GM18517 (cell line): ENCODE measurements at regions not wholly inside any gene's neighbourhood (a gene's known extent, or its start where the extent isn't known, plus 50 kb on each side); places are given as distances from the start of the nearest gene placed in this dataset.
"Not testable (repeated sequence)": the region's sequence is repeated elsewhere in the genome, so short reads cannot be mapped to it uniquely, and the experiment has no call there.

ENCODE experiments used
- ATAC-seq: cut with Tn5 transposase; IDR thresholded peaks from one replicate; pipeline ENCODE4 v1.9.1; 2021; ENCODE audit warnings: mild to moderate bottlenecking, moderate library complexity; ENCODE audit not compliant: unreplicated experiment

GRCh38 chr3:106070187-106070586, 201.4 kb upstream of the CBLB start:
- ATAC-seq: no peak

DNA sequence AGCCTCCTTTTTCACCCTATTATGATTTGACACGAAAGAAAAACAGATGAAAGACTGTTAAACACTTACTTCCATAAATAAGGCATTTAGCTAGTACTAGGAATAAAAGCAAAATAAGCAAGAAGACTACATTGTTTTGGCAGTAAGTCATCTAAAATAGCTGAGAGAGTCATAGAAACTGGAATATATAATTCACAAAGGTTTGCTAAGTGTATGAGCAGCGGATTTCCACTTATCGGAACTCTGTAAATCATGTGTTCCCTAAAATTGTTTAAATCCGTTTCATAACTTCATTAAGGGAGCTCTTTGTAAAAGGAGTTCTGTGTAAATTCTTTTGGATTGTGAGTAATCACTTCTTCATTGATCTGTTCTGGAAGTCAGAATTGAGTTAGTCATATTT, 202.5 kb upstream of the CBLB start:
- ATAC-seq: no peak

GRCh38 chr3:106072596-106072995, 203.8 kb upstream of the CBLB start:
- ATAC-seq: not testable (repeated sequence)

DNA sequence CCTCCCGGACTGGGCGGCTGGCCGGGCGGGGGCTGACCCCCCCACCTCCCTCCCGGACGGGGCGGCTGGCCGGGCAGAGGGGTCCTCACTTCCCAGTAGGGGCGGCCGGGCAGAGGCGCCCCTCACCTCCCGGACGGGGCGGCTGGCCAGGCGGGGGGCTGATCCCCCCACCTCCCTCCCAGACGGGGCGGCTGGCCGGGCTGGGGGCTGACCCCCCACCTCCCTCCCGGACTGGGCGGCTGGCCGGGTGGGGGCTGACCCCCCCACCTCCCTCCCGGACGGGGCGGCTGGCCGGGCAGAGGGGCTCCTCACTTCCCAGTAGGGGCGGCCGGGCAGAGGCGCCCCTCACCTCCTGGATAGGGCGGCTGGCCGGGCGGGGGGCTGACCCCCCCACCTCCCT, 205.0 kb upstream of the CBLB start:
- ATAC-seq: not testable (repeated sequence)

GRCh38 chr3:106075731-106076130, 206.9 kb upstream of the CBLB start:
- not testable (repeated sequence) for ATAC-seq

DNA sequence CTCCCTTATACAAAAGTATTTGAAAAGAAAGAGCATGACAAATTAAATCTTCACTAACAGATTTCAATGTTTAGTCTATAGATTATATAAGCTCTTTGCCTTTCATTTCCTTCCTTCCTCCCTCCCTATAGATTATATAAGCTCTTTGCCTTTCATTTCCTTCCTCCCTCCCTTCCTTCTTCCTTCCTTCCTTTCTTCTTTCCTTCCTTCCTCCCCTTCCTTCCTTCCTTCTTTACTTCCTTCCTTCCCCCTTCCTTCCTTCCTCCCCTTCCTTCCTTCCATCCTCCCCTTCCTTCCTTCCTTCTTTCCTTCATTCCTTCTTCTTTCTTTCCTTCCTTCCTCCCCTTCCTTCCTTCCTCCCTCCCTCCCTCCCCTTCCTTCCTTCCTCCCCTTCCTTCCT, 209.8 kb upstream of the CBLB start:
- no peak for ATAC-seq

DNA sequence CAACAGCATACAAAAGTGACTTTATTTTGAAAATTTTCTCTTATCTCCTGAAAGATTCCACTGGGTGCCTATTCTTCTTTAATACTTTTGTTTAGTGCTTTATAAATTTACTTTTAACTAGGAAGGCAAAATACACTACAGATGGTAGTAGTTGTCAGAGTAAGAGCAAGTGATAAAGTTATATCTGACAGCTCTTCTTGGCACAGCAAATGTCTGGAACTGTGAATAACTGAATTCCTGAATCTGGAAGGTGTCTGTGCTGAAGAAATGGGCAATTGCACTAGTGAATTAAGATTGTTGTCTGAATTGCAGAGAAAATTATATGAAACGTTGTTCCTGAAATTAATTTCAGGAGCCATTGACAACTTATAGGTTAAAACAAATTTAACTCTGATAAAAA, 213.8 kb upstream of the CBLB start:
- no peak for ATAC-seq

DNA sequence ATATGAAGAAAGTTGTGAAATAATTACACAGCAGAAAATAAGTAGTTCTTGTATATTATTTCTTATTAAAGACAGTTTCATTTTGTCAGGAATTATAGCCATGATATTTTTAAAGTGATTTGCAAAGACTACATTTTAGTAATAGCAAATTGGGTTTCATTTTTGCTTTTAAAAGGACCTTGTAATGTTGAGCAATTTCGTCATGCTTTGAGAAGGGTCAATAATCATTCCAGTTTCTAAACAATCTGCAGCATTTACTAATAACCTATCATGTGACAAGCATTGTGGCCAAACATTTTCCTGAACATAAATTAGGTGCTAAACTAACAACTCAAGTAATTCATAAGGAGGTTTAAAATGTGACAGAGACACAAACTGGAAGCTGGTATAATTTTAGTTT, 214.4 kb upstream of the CBLB start:
- ATAC-seq: no peak

GRCh38 chr3:106083854-106084253, 215.0 kb upstream of the CBLB start:
- no peak for ATAC-seq

DNA sequence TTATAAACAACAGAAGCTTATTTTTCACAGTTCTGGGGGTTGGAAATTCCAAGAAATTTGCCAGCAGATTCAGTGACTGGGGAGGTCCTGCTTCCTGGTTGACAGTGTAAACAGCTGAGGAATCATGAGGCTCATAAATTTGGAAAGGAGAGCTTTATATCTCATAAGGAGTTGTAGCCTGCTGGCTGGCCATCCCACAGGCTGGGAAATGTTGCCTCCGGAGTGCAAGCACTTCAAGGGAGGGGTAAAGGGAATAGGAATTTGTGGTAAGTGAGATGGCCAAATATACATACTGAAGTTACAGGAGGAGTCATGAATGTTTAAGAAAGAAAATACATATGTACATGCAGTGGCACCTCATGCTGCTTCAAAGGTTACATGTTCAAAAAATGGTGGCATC, 217.2 kb upstream of the CBLB start:
- no peak for ATAC-seq

- ATAC-seq: no peak
Measured at GRCh38 chr3:106086636-106087035, 217.8 kb upstream of the CBLB start.

DNA sequence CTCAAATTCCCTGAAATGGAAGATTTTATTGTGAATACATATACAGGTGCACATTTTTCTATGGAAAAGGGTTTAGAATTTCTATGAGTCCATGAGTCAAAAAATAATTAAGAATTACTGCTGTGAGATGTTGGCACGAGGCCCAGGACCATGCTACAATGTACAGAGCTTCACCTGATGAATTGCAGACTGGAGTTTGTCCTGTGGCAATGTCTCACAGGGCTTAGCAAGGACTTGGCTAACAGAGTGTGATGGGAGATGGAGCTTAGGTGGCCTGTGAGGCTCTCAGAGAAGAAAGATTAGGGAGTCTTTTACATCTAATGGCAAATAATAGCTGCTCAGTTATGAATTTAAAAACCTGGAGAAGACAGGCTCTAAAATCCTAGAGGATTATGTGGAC, 219.5 kb upstream of the CBLB start:
- no peak for ATAC-seq

DNA sequence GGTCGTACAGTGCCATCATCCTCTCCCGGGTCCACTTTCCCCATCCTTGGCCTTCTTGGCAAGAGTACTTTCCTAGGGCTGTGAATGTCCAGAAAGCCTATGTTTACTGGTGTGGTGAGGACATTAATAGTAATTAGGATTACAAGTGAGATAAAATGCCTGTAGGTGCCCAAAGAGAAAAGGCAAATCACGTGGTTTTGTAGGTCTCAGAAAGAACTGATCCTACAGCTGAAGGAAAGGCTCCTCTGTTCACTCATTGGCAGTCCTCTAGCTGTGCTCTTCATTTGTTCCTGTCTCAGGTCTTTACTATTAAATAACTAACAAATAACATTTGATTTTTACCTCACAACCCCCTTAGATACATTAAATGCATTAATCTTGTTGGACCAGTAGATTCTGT, 220.1 kb upstream of the CBLB start:
- no peak for ATAC-seq

DNA sequence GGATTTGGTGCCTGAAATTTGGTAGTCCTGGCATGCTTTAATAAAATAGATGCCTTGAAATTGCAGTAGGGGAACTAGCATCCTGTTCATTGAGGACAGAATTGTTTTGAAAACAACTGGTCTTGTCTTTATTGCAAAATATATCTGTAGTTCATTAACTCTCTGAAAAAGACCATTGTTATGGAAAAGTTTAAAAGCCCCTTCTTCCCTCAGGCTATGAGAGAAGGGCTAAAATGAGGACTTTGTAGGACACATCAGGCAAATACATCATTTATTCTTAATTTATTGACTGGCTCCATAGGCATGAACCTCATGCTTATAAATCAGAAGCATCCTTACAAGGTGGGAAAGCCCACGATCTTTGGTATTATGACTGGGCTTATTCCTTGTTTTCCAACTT, 221.0 kb upstream of the CBLB start:
- ATAC-seq: no peak

DNA sequence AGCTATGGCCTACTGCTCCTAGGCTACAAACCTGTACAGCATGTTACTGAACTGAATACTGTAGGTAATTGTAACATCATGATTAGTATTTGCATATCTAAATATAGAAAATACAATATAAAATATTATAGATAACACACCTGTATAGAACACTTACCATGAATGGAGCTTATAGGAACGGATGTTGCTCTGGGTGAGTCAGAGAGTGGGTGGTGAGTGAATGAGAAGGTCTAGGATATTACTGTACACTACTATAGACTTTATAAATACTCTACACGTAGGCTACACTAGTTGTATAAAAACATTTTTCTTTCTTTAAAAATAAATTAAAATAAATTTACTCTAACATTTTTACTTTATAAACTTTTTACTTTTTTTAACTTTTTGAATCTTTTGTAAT, 224.0 kb upstream of the CBLB start:
- no peak for ATAC-seq

DNA sequence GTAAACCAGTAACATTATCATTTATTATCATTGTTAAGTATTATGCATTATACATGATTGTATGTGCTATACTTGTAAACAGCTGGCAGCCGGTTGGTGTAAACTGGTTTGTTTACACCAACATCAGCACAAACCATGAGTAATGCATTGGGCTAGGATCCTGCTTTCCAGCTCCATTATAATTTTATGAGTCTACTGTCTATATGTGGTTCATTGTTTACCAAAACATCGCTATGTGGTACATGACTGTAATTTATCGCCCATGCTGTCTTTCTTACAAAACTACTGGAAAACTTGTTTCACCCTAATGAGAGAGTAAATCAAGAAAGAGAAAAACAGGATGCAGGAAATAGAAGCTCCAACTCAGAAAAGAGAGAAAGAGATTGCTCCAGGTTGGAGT, 224.8 kb upstream of the CBLB start:
- ATAC-seq: no peak

- no peak for ATAC-seq
Measured at GRCh38 chr3:106097817-106098435, 229.1 kb upstream of the CBLB start.

DNA sequence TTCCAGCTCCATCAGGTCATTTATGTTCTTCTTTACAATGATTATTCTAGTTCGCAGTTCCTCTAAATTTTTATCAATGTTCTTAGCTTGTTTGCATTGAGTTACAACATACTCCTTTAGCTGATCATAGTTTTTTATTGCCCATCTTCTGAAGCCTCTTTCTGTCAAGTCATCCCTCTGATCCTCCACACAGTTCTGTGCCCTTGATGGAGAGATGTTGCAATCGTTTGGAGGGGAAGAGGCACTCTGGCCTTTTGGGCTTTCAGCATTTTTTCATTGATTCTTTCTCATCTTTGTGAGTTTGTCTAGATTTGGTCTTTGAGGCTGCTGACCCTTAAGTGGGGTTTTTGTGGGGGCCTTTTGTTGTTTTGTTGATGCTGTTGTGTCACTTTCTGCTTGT, 234.6 kb upstream of the CBLB start:
- no peak for ATAC-seq

DNA sequence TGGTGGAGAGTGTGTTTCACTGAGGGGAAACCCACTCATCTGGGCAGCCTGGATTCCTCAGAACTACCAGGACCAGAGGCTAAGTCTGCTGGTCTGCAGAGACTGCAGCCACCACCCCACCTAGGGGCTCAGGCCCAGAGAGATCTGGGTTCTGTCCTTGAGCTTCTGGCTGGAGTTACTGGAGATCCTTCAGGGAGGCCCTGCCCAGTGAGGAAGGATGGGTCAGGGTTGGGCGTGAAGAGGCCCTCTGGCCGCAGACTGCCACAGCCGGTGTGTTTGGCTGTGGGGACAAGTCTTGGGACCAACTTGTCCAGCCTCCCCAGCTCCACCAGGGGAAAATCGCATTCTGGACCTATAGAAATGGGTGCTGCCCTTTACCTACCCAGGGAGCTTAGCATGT, 235.3 kb upstream of the CBLB start:
- no peak for ATAC-seq

GRCh38 chr3:106108925-106109324, 240.1 kb upstream of the CBLB start:
- no peak for ATAC-seq

- not testable (repeated sequence) for ATAC-seq
Measured at GRCh38 chr3:106112561-106112960, 243.7 kb upstream of the CBLB start.

DNA sequence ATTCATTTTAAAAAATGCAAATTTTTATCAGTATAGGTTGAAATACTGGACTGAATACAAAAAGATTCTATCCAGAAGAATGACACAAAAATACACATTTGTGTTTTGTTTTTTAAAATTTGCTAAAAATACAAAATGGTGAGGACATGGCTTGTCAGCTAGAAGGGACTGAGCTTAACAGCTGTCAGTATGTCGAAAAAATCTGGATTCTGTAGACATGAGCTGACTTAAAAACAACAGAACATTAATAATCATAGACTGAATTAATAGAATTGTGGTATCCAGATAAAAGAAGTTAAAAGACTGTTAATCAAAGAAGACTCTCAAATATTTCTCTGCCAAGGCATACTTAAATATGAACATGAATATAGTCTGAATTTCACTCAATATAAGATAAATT, 244.9 kb upstream of the CBLB start:
- ATAC-seq: no peak

DNA sequence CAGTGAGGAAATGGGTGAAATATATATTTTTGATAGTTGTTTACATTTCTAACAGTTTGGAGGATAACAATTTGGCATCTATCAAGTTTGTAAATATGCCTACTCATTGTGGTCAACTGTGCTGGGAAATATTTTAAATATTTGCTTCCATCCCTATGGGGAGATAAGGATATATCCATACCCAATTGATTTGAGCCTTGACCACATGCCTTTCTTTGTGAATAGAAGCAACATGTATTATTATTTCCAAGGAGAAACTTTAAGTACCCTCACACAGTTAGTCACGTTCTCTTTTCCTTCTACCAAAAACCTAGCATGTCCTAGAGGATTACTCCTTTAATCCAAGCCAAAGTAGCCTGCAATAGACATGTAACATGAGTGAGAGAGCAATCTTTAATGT, 245.4 kb upstream of the CBLB start:
- ATAC-seq: no peak

DNA sequence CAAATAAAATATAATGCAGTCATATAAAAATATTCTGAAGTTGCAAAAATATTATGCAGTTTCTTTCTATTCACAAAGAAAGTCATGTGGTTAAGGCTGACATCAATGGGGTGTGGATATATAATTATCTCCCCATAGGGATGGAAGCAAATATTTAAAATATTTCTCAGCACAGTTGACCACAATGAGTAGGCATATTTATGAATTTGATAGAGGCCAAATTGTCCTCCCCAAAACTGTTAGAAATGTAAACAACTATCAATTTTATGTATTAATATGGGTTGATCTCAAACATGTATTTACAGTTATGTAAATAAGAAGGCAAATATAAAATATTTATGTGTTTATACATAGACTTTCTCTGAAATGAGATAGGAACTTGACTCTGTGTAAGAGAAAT, 246.0 kb upstream of the CBLB start:
- no peak for ATAC-seq
